ENCODE measurements at regions not wholly inside any gene's neighbourhood (a gene's known extent, or its start where the extent isn't known, plus 50 kb on each side); places are given as distances from the start of the nearest gene placed in this dataset.
A peak's percentile ranks its signal among the peaks of the same experiment; 100 is the strongest.

- DNase-seq: no peak
Measured at GRCh38 chr4:13316354-13316753, 167.8 kb downstream of the RAB28 start.

- no peak for DNase-seq
Measured at GRCh38 chr4:13313856-13314255, 170.3 kb downstream of the RAB28 start.

GRCh38 chr4:13312264-13312663 lies 171.9 kb downstream of the RAB28 start:
- DNase-seq: no peak

GRCh38 chr4:13309751-13310150 lies 174.4 kb downstream of the RAB28 start:
- DNase-seq: no peak

GRCh38 chr4:13306356-13306755 lies 177.8 kb downstream of the RAB28 start:
- no peak for DNase-seq

- DNase-seq: no peak
Measured at GRCh38 chr4:13302876-13303275, 181.3 kb downstream of the RAB28 start.

- no peak for DNase-seq
Measured at GRCh38 chr4:13299343-13299742, 184.8 kb downstream of the RAB28 start.

- DNase-seq: no peak
Measured at GRCh38 chr4:13298655-13299054, 185.5 kb downstream of the RAB28 start.

GRCh38 chr4:13296986-13297385 lies 187.2 kb downstream of the RAB28 start:
- DNase-seq: peak; percentile 87

GRCh38 chr4:13294961-13295605 lies 189.1 kb downstream of the RAB28 start:
- DNase-seq: no peak

GRCh38 chr4:13292372-13292771 lies 191.8 kb downstream of the RAB28 start:
- DNase-seq: no peak

GRCh38 chr4:13289391-13289790 lies 194.7 kb downstream of the RAB28 start:
- DNase-seq: no peak

GRCh38 chr4:13285336-13285735 lies 198.8 kb downstream of the RAB28 start:
- no peak for DNase-seq

GRCh38 chr4:13284932-13285331 lies 199.2 kb downstream of the RAB28 start:
- DNase-seq: no peak

- DNase-seq: no peak
Measured at GRCh38 chr4:13276357-13276756, 207.8 kb downstream of the RAB28 start.

- DNase-seq: no peak
Measured at GRCh38 chr4:13268703-13269102, 215.4 kb downstream of the RAB28 start.

- DNase-seq: no peak
Measured at GRCh38 chr4:13268165-13268564, 216.0 kb downstream of the RAB28 start.

GRCh38 chr4:13267091-13267490 lies 217.0 kb downstream of the RAB28 start:
- no peak for DNase-seq

GRCh38 chr4:13266687-13267086 lies 217.5 kb downstream of the RAB28 start:
- DNase-seq: no peak

- DNase-seq: no peak
Measured at GRCh38 chr4:13263967-13264525, 220.1 kb downstream of the RAB28 start.

GRCh38 chr4:13262816-13263215 lies 221.3 kb downstream of the RAB28 start:
- DNase-seq: no peak

GRCh38 chr4:13261486-13262257 lies 222.5 kb downstream of the RAB28 start:
- DNase-seq: no peak

- no peak for DNase-seq
Measured at GRCh38 chr4:13260513-13260912, 223.6 kb downstream of the RAB28 start.

- DNase-seq: no peak
Measured at GRCh38 chr4:13250263-13250662, 233.9 kb downstream of the RAB28 start.
